GM21576 (cell line): ENCODE measurements at regions not wholly inside any gene's neighbourhood (a gene's known extent, or its start where the extent isn't known, plus 50 kb on each side); places are given as distances from the start of the nearest gene placed in this dataset.

Experiments
- ATAC-seq: cut with Tn5 transposase; IDR thresholded peaks from one replicate; pipeline ENCODE4 v1.9.1; 2021; ENCODE audit warnings: mild to moderate bottlenecking, moderate library complexity; ENCODE audit not compliant: unreplicated experiment

GRCh38 chr13:32905063-32905863 is 111.0 kb upstream of the KL start:
- no peak for ATAC-seq

GRCh38 chr13:32905864-32906180 is 110.4 kb upstream of the KL start:
- no peak for ATAC-seq

- ATAC-seq = no peak
Observed at GRCh38 chr13:32907211-32907610, 109.0 kb upstream of the KL start.

GRCh38 chr13:32910530-32910929 is 105.7 kb upstream of the KL start:
- ATAC-seq = no peak

- ATAC-seq = no peak
Observed at GRCh38 chr13:32911506-32911905, 104.7 kb upstream of the KL start.

GRCh38 chr13:32914686-32915085 is 101.5 kb upstream of the KL start:
- no peak for ATAC-seq

GRCh38 chr13:32917504-32917903 is 98.7 kb upstream of the KL start:
- no peak for ATAC-seq

GRCh38 chr13:32923725-32924124 is 92.5 kb upstream of the KL start:
- no peak for ATAC-seq

- ATAC-seq = no peak
Observed at GRCh38 chr13:32924886-32925285, 91.3 kb upstream of the KL start.

- ATAC-seq = no peak
Observed at GRCh38 chr13:32925506-32925905, 90.7 kb upstream of the KL start.

- no peak for ATAC-seq
Observed at GRCh38 chr13:32932376-32932775, 83.8 kb upstream of the KL start.

- no peak for ATAC-seq
Observed at GRCh38 chr13:32936716-32937115, 79.5 kb upstream of the KL start.

- ATAC-seq = no peak
Observed at GRCh38 chr13:32938314-32938713, 77.9 kb upstream of the KL start.

- no peak for ATAC-seq
Observed at GRCh38 chr13:32938907-32939306, 77.3 kb upstream of the KL start.

GRCh38 chr13:32940601-32941000 is 75.6 kb upstream of the KL start:
- ATAC-seq = no peak

- ATAC-seq = no peak
Observed at GRCh38 chr13:32941368-32941767, 74.9 kb upstream of the KL start.

GRCh38 chr13:32946558-32946957 is 69.7 kb upstream of the KL start:
- no peak for ATAC-seq

GRCh38 chr13:32947411-32948276 is 68.6 kb upstream of the KL start:
- no peak for ATAC-seq

GRCh38 chr13:32949820-32950219 is 66.4 kb upstream of the KL start:
- no peak for ATAC-seq

GRCh38 chr13:32951580-32951979 is 64.6 kb upstream of the KL start:
- no peak for ATAC-seq

- no peak for ATAC-seq
Observed at GRCh38 chr13:32955881-32956594, 60.2 kb upstream of the KL start.

GRCh38 chr13:32956595-32956933 is 59.7 kb upstream of the KL start:
- ATAC-seq = no peak
